ENCODE measurements at regions not wholly inside any gene's neighbourhood (a gene's known extent, or its start where the extent isn't known, plus 50 kb on each side); places are given as distances from the start of the nearest gene placed in this dataset.
"Not testable (repeated sequence)": the region's sequence is repeated elsewhere in the genome, so short reads cannot be mapped to it uniquely, and the experiment has no call there.

GRCh38 chr7:17560516-17560915 lies 262.1 kb downstream of the AHR start:
- H3K4me3 Mint-ChIP-seq: no peak overlapping the region
- peak overlapping the region in 2 of 3 experiments; percentile 29 to 37 for H3K27ac Mint-ChIP-seq
- TF ChIP-seq CTCF (IDR thresholded peaks at IDR 0.05; ENCODE audit: unreplicated experiment in 3 of 3): no peak
- peaks cover 5% of the 10 kb centered on the region for H3K9me3 Mint-ChIP-seq
- H3K27me3 Mint-ChIP-seq (ENCODE audit: low read depth): no peaks in the 10 kb centered on the region
- H3K36me3 Mint-ChIP-seq (ENCODE audit: low read depth): no peaks in the 10 kb centered on the region
- H3K4me1 Mint-ChIP-seq: peaks cover 37% of the 10 kb centered on the region

GRCh38 chr7:17560966-17561365 lies 262.5 kb downstream of the AHR start:
- Mint-ChIP-seq H3K36me3 (ENCODE audit: low read depth) (no peaks in the 10 kb centered on the region), H3K27ac (no peak overlapping the region), H3K9me3 (peaks cover 5% of the 10 kb centered on the region), H3K27me3 (ENCODE audit: low read depth) (no peaks in the 10 kb centered on the region), H3K4me1 (peaks cover 37% of the 10 kb centered on the region), H3K4me3 (no peak overlapping the region)
- TF ChIP-seq CTCF (IDR thresholded peaks at IDR 0.05; ENCODE audit: unreplicated experiment in 3 of 3): no peak

- no peak for TF ChIP-seq CTCF (IDR thresholded peaks at IDR 0.05; ENCODE audit: unreplicated experiment in 3 of 3)
- Mint-ChIP-seq H3K27ac (peak overlapping the region in 1 of 3 experiments; percentile 71), H3K4me1 (peaks cover 8% of the 10 kb centered on the region), H3K27me3 (ENCODE audit: low read depth) (no peaks in the 10 kb centered on the region), H3K36me3 (ENCODE audit: low read depth) (no peaks in the 10 kb centered on the region), H3K9me3 (peaks cover 24% of the 10 kb centered on the region), H3K4me3 (no peak overlapping the region)
These were observed 266.3 kb downstream of the AHR start for GRCh38 chr7:17564678-17565212.

GRCh38 chr7:17580141-17580540 lies 281.7 kb downstream of the AHR start:
- Mint-ChIP-seq H3K9me3 (peaks cover 20% of the 10 kb centered on the region), H3K27ac (no peak overlapping the region), H3K4me1 (no peaks in the 10 kb centered on the region), H3K36me3 (ENCODE audit: low read depth) (no peaks in the 10 kb centered on the region), H3K27me3 (ENCODE audit: low read depth) (no peaks in the 10 kb centered on the region), H3K4me3 (no peak overlapping the region)
- TF ChIP-seq CTCF (IDR thresholded peaks at IDR 0.05; ENCODE audit: unreplicated experiment in 3 of 3): no peak

GRCh38 chr7:17580856-17581255 lies 282.4 kb downstream of the AHR start:
- Mint-ChIP-seq H3K27me3 (ENCODE audit: low read depth) (no peaks in the 10 kb centered on the region), H3K4me1 (no peaks in the 10 kb centered on the region), H3K27ac (no peak overlapping the region), H3K4me3 (no peak overlapping the region), H3K36me3 (ENCODE audit: low read depth) (no peaks in the 10 kb centered on the region), H3K9me3 (peaks cover 20% of the 10 kb centered on the region)
- no peak for TF ChIP-seq CTCF (IDR thresholded peaks at IDR 0.05; ENCODE audit: unreplicated experiment in 3 of 3)

- Mint-ChIP-seq H3K36me3 (ENCODE audit: low read depth) (no peaks in the 10 kb centered on the region), H3K4me3 (no peak overlapping the region), H3K4me1 (no peaks in the 10 kb centered on the region), H3K27ac (no peak overlapping the region), H3K9me3 (peaks cover 20% of the 10 kb centered on the region), H3K27me3 (ENCODE audit: low read depth) (no peaks in the 10 kb centered on the region)
- TF ChIP-seq CTCF (IDR thresholded peaks at IDR 0.05; ENCODE audit: unreplicated experiment in 3 of 3): no peak
These were observed 282.8 kb downstream of the AHR start for GRCh38 chr7:17581301-17581700.

- H3K9me3 Mint-ChIP-seq; H3K27me3 Mint-ChIP-seq (ENCODE audit: low read depth); H3K36me3 Mint-ChIP-seq (ENCODE audit: low read depth); H3K4me3 Mint-ChIP-seq; H3K27ac Mint-ChIP-seq; H3K4me1 Mint-ChIP-seq: not testable (repeated sequence)
These were observed 284.2 kb downstream of the AHR start for GRCh38 chr7:17582696-17583095.

Data from nephron (organoid).